IPS-NIHi7 (cell line): ENCODE measurements at regions not wholly inside any gene's neighbourhood (a gene's known extent, or its start where the extent isn't known, plus 50 kb on each side); places are given as distances from the start of the nearest gene placed in this dataset.
"Not testable (repeated sequence)": the region's sequence is repeated elsewhere in the genome, so short reads cannot be mapped to it uniquely, and the experiment has no call there.

Experiments
- DNase-seq: peaks from one replicate; pipeline ENCODE4 v3.0.0; 2012; ENCODE audit warnings: mixed read lengths; ENCODE audit errors: extremely low spot score

- DNase-seq, result no peak
Measured at GRCh38 chr5:66234241-66234640, 90.1 kb downstream of the SREK1 start.

GRCh38 chr5:66238435-66238834 lies 94.3 kb downstream of the SREK1 start:
- no peak for DNase-seq

GRCh38 chr5:66239034-66239433 lies 94.9 kb downstream of the SREK1 start:
- peak; percentile 34 for DNase-seq

GRCh38 chr5:66241136-66241825 lies 97.2 kb downstream of the SREK1 start:
- DNase-seq, result no peak

GRCh38 chr5:66242050-66242715 lies 98.1 kb downstream of the SREK1 start:
- no peak for DNase-seq

GRCh38 chr5:66246608-66247007 lies 102.5 kb downstream of the SREK1 start:
- no peak for DNase-seq

GRCh38 chr5:66247176-66247960 lies 103.3 kb downstream of the SREK1 start:
- DNase-seq, result no peak

GRCh38 chr5:66248874-66249273 lies 104.8 kb downstream of the SREK1 start:
- DNase-seq, result no peak

GRCh38 chr5:66249920-66250319 lies 105.8 kb downstream of the SREK1 start:
- no peak for DNase-seq

GRCh38 chr5:66252849-66253248 lies 108.7 kb downstream of the SREK1 start:
- no peak for DNase-seq

- no peak for DNase-seq
Measured at GRCh38 chr5:66255714-66256113, 111.6 kb downstream of the SREK1 start.

- no peak for DNase-seq
Measured at GRCh38 chr5:66273121-66273520, 129.0 kb downstream of the SREK1 start.

GRCh38 chr5:66276986-66277385 lies 132.9 kb downstream of the SREK1 start:
- DNase-seq, result no peak

- DNase-seq, result no peak
Measured at GRCh38 chr5:66277981-66278380, 133.9 kb downstream of the SREK1 start.

GRCh38 chr5:66281294-66281693 lies 137.2 kb downstream of the SREK1 start:
- DNase-seq, result no peak

- DNase-seq, result no peak
Measured at GRCh38 chr5:66284588-66285342, 140.7 kb downstream of the SREK1 start.

GRCh38 chr5:66285343-66285922 lies 141.3 kb downstream of the SREK1 start:
- no peak for DNase-seq

GRCh38 chr5:66291771-66292170 lies 147.7 kb downstream of the SREK1 start:
- no peak for DNase-seq

GRCh38 chr5:66293851-66294250 lies 149.8 kb downstream of the SREK1 start:
- not testable (repeated sequence) for DNase-seq

GRCh38 chr5:66299463-66299862 lies 155.4 kb downstream of the SREK1 start:
- DNase-seq, result no peak

GRCh38 chr5:66302344-66302743 lies 158.2 kb downstream of the SREK1 start:
- DNase-seq, result no peak
